Suprapubic skin (tissue), 4 donors: ENCODE measurements at regions not wholly inside any gene's neighbourhood (a gene's known extent, or its start where the extent isn't known, plus 50 kb on each side); places are given as distances from the start of the nearest gene placed in this dataset.

Source experiments
- CTCF ChIP-seq, 2 donors: fragments of 200-600 bp in 1 of 2; fragments of 450-650 bp in 1 of 2; sonication (generic) in 1 of 2; IDR thresholded peaks; one replicate each; pipeline ENCODE4 v1.5.1; 2016 to 2019; ENCODE audit warnings: antibody characterized with exemption in 2 of 2, mild to moderate bottlenecking in 1 of 2, moderate library complexity in 1 of 2
- POLR2A ChIP-seq, 2 donors: fragments of 450-650 bp; IDR thresholded peaks; one replicate each; pipeline ENCODE4 v1.6.1; 2017; ENCODE audit warnings: antibody characterized with exemption in 2 of 2, mild to moderate bottlenecking in 2 of 2, moderate library complexity in 2 of 2
- POLR2AphosphoS5 ChIP-seq, 3 donors: sonication (generic); formaldehyde crosslinking; IDR thresholded peaks; one replicate each; pipeline ENCODE4 v1.6.1; 2017; ENCODE audit warnings: antibody characterized with exemption in 3 of 3

DNA sequence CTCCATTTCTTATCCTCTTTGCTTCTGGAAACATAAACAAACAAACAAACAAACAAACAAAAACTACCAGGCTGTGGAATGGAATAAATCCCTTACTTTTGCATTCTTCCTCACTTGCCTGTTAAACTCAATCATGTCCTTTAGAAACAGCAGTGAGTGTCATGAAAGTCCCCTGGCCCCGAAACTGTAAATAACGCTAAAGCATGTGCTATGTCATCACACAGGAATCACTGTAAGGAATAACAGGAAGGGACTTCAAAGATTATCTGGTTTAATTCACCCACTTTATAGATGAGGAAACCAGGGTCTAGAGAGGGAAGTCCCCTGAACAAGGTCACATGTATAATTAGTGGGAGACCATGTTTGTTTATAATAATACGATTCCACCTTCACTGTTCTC is 159.4 kb upstream of the MEOX2 start:
- TF ChIP-seq POLR2AphosphoS5 (IDR thresholded peaks at IDR 0.05) (no peak), CTCF (IDR thresholded peaks at IDR 0.05) (no peak), POLR2A (IDR thresholded peaks at IDR 0.05) (no peak)
